ENCODE measurements at regions not wholly inside any gene's neighbourhood (a gene's known extent, or its start where the extent isn't known, plus 50 kb on each side); places are given as distances from the start of the nearest gene placed in this dataset.

- H3K4me3 ChIP-seq (ENCODE audit: low read depth, low read length): no peak overlapping the region
- no peak for TF ChIP-seq CTCF (IDR thresholded peaks at IDR 0.05; ENCODE audit: low read depth, low read length)
Observed at GRCh38 chr14:65872536-65872935, 460.0 kb downstream of the FUT8 start.

- no peak overlapping the region for H3K4me3 ChIP-seq (ENCODE audit: low read depth, low read length)
- TF ChIP-seq CTCF (IDR thresholded peaks at IDR 0.05; ENCODE audit: low read depth, low read length): no peak
Observed at GRCh38 chr14:65877166-65877565, 464.6 kb downstream of the FUT8 start.

GRCh38 chr14:65877624-65878023 is 465.1 kb downstream of the FUT8 start:
- H3K4me3 ChIP-seq (ENCODE audit: low read depth, low read length): no peak overlapping the region
- no peak for TF ChIP-seq CTCF (IDR thresholded peaks at IDR 0.05; ENCODE audit: low read depth, low read length)

GRCh38 chr14:65878586-65878985 is 466.1 kb downstream of the FUT8 start:
- no peak for TF ChIP-seq CTCF (IDR thresholded peaks at IDR 0.05; ENCODE audit: low read depth, low read length)
- no peak overlapping the region for H3K4me3 ChIP-seq (ENCODE audit: low read depth, low read length)

- no peak for TF ChIP-seq CTCF (IDR thresholded peaks at IDR 0.05; ENCODE audit: low read depth, low read length)
- no peak overlapping the region for H3K4me3 ChIP-seq (ENCODE audit: low read depth, low read length)
Observed at GRCh38 chr14:65879248-65880009, 466.9 kb downstream of the FUT8 start.

GRCh38 chr14:65880507-65880906 is 468.0 kb downstream of the FUT8 start:
- TF ChIP-seq CTCF (IDR thresholded peaks at IDR 0.05; ENCODE audit: low read depth, low read length): no peak
- no peak overlapping the region for H3K4me3 ChIP-seq (ENCODE audit: low read depth, low read length)

GRCh38 chr14:65881642-65882041 is 469.1 kb downstream of the FUT8 start:
- no peak for TF ChIP-seq CTCF (IDR thresholded peaks at IDR 0.05; ENCODE audit: low read depth, low read length)
- H3K4me3 ChIP-seq (ENCODE audit: low read depth, low read length): no peak overlapping the region
